D341Med (cell line): ENCODE measurements at regions not wholly inside any gene's neighbourhood (a gene's known extent, or its start where the extent isn't known, plus 50 kb on each side); places are given as distances from the start of the nearest gene placed in this dataset.
"Not testable (repeated sequence)": the region's sequence is repeated elsewhere in the genome, so short reads cannot be mapped to it uniquely, and the experiment has no call there.

ENCODE experiments used
- DNase-seq: peaks from one replicate; pipeline ENCODE4 v3.0.0; 2012; ENCODE audit warnings: low spot score

- DNase-seq: no peak
These were observed 90.6 kb downstream of the MRPL14 start for GRCh38 chr6:44036699-44037101.

GRCh38 chr6:44036196-44036595, 91.1 kb downstream of the MRPL14 start:
- no peak for DNase-seq

DNA sequence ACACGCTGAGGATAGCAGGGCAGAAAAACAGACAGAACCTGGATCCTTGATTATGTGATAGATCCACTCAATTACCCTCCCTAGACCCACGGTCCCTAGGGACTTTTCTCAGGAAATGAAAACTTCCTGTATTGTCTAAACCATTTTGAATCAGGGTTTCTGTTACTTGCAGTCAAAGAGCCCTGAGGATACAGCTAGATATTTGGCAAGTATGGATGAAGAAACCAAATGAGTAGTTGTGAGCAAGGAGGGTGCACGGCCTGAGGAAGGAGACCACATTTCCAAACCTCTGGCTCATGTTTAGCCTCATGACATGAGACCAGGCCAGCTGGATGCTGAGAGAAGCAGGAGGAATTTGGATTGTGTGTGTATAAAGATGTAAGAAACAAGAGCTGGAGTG, 91.6 kb downstream of the MRPL14 start:
- DNase-seq: no peak

- no peak for DNase-seq
These were observed 92.3 kb downstream of the MRPL14 start for GRCh38 chr6:44034931-44035345.

GRCh38 chr6:44034391-44034861, 92.8 kb downstream of the MRPL14 start:
- no peak for DNase-seq

DNA sequence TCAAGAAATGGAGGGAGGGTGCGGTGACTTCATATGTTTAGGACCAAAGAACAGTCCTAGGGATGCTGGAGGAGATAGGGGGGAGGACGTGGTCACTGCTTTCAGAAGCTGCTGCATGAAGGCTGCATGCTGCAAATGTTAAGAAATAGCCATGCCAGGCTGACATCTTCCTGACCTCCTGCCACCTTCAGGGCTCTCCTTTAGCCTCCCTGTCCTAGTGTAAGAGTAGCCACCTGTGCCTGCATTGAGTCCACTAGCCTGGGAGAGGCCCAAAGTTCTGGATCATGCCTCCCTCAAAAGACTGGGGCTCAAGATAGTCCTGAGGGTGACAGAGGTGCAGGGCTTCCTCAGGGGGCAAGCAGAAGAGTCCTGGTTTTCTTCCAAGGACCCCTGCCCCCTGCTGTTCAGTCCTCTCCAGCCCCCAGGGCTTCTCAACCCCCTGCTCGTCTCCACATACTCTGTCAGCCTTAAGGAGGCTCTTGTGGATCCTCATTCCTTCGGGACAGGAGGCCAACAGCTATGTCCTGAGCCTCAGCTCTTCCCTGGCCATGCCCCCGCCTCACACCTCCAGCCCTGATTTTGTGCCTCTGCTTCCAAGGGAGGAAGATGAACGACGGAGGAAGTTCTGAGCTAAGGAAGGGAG, 96.3 kb downstream of the MRPL14 start:
- DNase-seq: no peak

DNA sequence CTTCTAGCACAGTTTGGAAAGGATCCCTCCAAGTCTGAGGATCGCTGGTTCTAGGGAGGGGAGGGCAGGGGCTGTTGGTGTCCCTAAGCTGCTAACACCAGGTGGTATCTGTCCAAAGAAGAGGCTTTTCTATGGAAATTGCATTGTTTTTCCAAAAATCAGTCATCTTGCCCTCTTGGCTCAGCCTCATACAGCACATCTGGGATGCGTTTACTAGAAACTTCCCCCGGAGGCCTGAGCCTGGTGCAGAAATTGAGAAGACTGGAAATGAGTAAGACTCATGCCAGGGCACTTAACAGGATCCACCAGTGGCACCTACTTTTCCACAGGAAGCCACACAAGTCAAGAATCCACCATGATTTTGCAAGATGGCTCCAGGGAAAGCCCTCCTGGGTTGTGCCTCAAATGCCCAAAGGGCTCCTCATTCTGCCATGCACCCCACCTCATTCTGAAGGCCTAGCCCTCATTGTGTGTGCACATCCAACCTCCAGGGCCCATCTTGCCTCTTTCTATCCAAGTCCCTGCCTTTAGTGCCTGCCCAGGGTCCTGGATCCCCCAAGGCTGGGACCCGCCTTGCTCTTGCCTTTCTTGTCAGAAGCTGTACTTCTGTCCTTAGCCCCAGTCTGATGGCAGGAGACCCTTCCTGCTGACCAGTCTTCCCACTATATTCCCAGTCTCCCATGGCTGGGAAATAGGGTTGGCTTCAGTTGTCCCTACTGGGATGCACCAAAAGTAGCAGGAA, 97.6 kb downstream of the MRPL14 start:
- no peak for DNase-seq

- no peak for DNase-seq
These were observed 98.4 kb downstream of the MRPL14 start for GRCh38 chr6:44028789-44029310.

DNA sequence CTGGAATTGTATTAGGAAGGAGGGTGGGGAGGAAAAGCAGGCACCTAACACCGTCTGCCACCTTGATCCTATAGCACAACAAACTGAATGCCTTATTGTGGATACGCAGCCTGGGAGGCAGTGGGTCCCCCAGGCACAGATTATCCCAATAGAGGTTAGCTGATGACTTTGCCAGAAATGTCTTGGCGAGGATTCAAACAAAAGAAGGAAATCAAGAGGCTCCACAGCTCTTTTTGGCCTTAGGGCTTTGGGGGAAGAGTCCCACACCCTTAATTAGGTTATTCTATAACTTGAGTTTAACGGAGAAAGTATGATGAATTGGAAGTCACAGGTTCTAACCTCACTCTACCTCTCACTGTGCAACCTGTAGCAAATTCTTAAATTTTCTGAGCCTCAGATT, 102.0 kb downstream of the MRPL14 start:
- DNase-seq: no peak

DNA sequence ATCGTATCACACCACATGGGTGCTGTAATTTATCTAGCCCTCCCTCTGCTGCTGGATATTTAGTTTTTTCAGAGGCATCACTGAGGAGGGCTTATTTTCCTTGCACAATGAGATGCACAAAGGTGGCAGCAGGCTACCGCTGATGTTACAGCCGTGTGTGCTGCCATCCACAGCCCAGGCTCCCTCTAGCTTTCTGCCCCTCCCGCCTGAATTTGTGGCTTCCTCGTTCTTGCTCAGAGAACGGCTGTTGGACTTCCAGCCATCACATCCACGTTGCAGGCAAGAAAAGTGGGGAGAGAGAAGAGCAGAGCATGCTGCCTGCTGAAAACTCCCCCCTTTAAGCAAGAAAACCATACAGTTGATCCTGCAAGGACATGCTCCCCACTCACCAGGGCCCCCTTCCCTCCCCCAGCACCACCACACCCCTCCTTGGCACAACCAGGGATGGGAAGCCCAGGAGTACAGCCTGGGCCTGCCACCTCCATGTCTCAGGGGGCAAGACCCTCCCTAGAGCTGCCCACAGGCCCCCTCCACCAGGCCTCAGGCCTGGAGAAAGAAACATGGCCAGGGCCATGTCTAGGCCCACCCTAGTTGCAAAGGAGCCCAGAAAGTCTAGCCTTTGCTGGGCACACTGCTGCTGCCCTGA, 102.6 kb downstream of the MRPL14 start:
- DNase-seq: no peak

DNA sequence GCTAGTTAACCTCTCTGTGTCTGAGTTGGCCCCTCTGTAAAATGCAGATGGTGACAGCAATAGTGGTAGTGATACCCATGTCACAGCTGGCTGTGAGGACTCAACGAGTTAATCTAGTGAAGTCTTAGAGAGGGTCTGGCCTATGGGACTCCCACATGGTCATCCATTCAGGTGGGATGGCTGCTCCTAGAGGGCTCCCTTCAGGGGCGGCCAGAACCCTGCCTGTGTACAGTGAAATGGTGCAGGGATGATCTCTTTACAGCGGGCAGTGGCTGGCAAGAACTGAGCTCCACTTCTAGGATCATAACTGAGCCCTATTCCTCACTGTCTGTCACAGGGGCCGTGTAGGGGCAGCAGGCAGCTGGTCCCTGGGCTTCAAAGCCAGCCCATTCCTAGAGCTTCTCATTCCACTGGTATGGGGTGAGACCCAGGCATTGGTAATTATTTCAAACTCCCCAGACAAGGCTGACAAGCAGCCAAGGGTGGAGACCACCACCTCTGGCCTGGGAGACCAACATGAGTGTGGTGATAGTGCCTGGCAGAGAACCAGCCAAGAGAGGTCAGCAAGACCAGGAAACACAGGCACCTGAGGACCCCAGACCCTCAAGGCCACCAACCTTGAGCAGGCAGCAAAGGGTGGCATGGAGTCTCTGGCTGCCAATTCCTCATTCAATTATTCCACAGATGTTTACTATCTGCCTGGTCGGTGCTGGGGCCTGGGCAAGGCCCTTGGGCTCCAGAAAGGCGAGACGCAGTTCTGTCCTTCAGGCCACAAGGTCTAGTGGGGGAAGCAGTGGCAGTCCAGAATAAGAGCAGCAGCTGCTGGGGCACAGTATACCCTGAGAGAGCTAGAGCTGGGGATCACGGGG, 103.4 kb downstream of the MRPL14 start:
- no peak for DNase-seq

DNA sequence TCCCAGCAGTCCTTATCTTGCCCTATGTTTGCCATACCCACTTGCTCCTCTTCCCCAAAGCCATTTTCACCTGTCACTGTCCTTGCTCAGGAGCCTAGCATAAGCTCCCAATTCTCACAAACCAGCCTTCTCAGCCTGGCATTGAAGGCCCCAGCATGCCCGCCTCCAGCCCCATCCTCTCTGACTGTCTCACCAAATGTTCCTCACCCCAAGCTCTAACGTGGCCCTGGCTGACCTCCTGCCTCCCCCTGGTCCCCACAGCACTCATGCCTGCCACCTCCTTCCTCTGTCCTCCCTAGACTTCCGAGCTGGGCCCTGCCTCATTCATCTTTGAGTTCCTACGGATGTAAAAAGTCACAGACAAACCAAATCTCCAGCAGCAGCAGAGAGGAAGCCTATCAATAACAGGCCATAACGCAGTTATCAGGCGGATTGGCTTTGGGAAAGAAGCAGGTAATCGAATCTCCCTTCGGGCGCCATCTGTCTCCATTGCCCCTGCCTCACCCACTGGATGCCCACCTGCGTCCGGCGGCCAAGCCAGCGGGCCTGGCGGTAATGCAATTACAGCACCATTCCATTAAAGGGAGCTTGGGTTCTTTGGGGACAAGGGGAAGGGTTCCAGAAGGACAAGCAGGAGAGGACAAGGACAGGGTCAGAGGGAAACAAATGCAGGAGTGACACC, 104.4 kb downstream of the MRPL14 start:
- DNase-seq: no peak

- no peak for DNase-seq
These were observed 105.0 kb downstream of the MRPL14 start for GRCh38 chr6:44022296-44022661.

GRCh38 chr6:44021589-44022295, 105.5 kb downstream of the MRPL14 start:
- no peak for DNase-seq

- no peak for DNase-seq
These were observed 106.4 kb downstream of the MRPL14 start for GRCh38 chr6:44020664-44021425.

DNA sequence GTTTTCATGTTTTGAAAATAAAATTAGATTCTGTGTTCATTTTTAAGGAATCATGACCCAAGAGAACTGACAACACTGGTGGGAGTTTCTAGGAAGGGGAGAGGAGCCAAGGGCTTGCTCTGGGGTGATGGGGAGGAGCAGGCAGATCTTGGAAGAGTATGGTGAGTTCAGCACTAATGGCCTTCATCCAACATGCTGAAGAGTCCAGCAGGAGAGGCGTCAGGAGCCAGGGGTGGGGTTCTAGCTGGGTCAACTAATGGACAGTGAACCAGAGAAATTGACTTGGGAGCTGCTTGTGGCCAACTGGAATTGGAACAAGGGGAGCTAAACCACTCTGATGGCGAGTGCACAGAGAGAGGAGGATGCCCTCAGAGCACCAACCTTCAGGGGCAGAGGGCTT, 107.1 kb downstream of the MRPL14 start:
- no peak for DNase-seq

GRCh38 chr6:44017307-44017706, 109.9 kb downstream of the MRPL14 start:
- not testable (repeated sequence) for DNase-seq

DNA sequence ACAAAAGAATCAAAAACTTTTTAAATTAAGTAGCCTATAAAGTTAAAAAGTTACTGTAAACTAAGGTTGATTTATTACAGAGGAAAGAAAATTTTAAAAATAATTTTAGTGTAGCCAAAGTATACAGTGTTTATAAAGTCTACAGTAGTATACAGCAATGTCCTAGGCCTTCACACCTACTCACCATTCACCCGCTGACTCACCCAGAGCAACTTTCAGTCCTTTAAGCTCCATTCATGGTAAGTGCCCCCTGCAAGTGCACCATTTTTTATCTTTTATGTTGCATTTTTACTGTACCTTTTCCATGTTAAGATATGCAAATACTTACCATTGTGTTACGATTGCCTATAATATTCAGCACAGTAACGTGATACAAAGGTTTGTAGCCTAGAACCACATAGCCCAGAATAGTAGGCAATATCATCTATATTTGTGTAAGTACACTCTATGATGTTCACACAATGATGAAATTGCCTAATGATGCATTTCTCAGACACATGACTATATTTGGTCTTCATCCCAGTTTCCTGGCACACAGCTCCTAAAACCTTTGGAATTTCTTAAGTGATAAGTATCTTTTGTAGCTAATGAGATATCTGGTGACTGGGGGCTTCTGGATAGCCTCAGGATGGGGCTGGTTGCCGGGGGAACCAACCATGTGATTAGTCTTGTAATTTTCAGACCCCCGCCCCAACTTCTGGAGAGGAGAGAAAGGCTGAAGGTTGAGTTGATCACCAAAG, 111.0 kb downstream of the MRPL14 start:
- no peak for DNase-seq

DNA sequence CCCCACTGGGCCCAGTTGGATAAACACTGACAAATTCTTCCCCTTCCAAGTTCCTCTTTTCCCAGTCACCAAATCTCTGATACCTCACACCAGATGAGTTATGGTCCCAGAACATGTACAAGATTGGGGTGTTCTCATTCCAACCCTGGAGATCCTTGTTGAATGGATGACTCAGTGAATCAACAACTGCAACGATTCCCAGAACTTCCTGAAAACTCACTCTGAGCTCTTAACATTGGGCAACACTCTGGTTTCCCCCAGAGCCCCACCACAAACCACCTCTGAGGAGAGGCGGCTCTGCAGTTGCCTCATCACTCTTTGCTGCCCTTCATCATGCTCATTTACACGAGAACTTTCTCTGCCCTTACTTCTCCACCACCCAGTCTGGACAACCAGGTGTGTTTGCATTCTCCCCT, 115.2 kb downstream of the MRPL14 start:
- DNase-seq: no peak
